NB4 (cell line): ENCODE measurements at regions not wholly inside any gene's neighbourhood (a gene's known extent, or its start where the extent isn't known, plus 50 kb on each side); places are given as distances from the start of the nearest gene placed in this dataset.

Experiments used
- DNase-seq: peaks from one replicate; pipeline ENCODE4 v3.0.0; 2010; ENCODE audit warnings: low read depth
- H3K4me3 ChIP-seq: one replicate; pipeline ENCODE4 v1.5.1; 2011; ENCODE audit warnings: mild to moderate bottlenecking, low read depth, low read length, moderate library complexity
- CTCF ChIP-seq: IDR thresholded peaks from one replicate; pipeline ENCODE4 v1.5.1; 2012; ENCODE audit warnings: low read depth, low read length
- MYC ChIP-seq: IDR thresholded peaks from 2 replicates; pipeline ENCODE4 v1.6.1; 2011; ENCODE audit warnings: low read depth, low read length
- POLR2A ChIP-seq: IDR thresholded peaks from 2 replicates; pipeline ENCODE4 v1.6.1; 2011; ENCODE audit warnings: mild to moderate bottlenecking; ENCODE audit not compliant: insufficient read length; ENCODE audit errors: extremely low read depth
- TF ChIP-seq, protein P1 (sequence below): IDR thresholded peaks from 2 replicates; pipeline ENCODE4 v1.6.1; 2011; ENCODE audit warnings: low read depth, low read length

GRCh38 chr10:105535478-105535877, 894.4 kb downstream of the SORCS3 start:
- TF ChIP-seq POLR2A = no peak
- TF ChIP-seq MYC = no peak
- TF ChIP-seq, protein P1, sequence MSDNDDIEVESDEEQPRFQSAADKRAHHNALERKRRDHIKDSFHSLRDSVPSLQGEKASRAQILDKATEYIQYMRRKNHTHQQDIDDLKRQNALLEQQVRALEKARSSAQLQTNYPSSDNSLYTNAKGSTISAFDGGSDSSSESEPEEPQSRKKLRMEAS = no peak
- no peak for TF ChIP-seq CTCF
- H3K4me3 ChIP-seq = no peak overlapping the region
- DNase-seq = no peak

DNA sequence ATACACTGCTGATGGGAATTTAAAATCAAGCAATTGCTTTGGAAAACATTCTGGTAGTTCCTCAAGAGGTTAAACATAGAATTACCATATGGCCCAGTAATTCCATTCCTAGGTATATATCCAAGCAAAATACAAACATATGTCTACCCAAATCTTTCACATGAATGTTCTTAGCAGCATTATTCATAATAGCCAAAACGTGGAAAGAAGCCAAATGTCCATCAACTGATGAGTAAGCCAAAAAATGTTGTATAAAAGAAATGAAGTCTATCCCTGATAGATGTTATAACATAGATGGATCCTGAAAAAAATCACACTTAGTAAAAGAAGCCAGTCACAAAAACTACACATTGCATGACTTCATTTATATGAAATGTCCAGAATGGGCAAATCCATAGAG, 893.0 kb downstream of the SORCS3 start:
- no peak overlapping the region for H3K4me3 ChIP-seq
- DNase-seq = no peak
- TF ChIP-seq CTCF (no peak), POLR2A (no peak)
- TF ChIP-seq, protein P1 = no peak

- H3K4me3 ChIP-seq = no peak overlapping the region
- TF ChIP-seq, protein P1 = no peak
- TF ChIP-seq MYC (no peak), POLR2A (no peak), CTCF (no peak)
- no peak for DNase-seq
These were observed 875.4 kb downstream of the SORCS3 start for GRCh38 chr10:105516511-105516910.

- TF ChIP-seq POLR2A (no peak), CTCF (no peak), MYC (no peak)
- TF ChIP-seq, protein P1 = no peak
- DNase-seq = no peak
- no peak overlapping the region for H3K4me3 ChIP-seq
These were observed 873.0 kb downstream of the SORCS3 start for GRCh38 chr10:105514106-105514505.

DNA sequence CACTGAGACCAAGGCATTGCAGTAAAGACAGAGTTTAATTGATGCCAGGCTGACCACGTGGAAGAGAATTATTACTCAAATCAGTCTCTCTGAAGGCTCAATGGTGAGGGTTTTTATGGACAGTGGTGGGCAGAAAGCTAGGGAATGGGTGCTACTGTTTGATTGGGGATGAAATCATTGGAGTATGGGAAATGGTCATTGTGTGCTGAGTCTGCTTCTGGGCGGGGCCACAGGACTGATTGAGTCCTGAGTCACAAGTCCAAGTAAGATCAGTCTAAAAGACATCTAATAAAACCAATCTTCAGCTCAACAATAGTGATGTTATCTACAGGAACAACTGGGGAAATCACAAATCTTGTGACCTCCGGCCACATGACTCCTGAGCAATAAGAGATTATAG, 868.4 kb downstream of the SORCS3 start:
- no peak overlapping the region for H3K4me3 ChIP-seq
- TF ChIP-seq POLR2A (no peak), CTCF (no peak), MYC (no peak)
- TF ChIP-seq, protein P1 = no peak
- DNase-seq = no peak

DNA sequence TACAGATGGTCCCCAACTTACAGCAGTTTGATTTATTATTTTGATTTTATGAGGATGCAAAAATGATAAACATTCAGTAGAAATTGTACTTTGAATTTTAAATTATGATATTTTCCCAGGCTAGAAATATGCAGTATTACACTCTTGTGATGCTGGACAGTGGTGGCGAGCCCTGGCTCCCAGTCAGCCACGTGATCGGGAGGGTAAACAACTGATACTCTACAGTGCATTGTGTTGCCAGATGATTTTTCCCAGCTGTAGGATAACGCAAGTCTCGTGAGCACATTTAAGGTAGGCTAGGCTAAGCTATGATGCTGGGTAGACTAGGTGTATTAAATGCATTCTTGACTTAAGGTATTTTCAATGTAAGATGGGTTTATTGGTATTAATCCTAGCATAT, 865.2 kb downstream of the SORCS3 start:
- DNase-seq = no peak
- no peak overlapping the region for H3K4me3 ChIP-seq
- TF ChIP-seq, protein P1 = no peak
- TF ChIP-seq MYC (no peak), CTCF (no peak), POLR2A (no peak)
